ENCODE measurements at regions not wholly inside any gene's neighbourhood (a gene's known extent, or its start where the extent isn't known, plus 50 kb on each side); places are given as distances from the start of the nearest gene placed in this dataset.
"Not testable (repeated sequence)": the region's sequence is repeated elsewhere in the genome, so short reads cannot be mapped to it uniquely, and the experiment has no call there.

DNA sequence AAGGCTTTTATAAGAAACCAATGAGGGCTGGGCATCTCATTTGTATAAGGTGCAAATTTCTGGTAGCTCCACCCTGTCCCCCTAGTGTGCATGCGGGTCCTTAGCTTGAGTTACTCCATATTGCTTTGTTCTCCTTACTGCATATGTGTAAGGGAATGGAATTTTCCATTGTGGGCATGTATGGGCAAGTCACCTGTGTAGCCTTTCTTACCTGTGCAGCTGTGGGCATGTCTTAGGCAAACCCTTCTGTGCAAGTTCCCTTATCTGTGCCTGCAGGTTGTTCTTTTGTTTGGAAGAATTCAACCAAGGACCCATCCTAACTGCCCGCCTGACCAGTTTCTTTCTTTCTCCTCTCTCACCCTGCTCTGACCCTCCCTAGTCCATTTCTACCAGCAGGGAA, 122.8 kb upstream of the HS3ST4 start:
- no peak for FAIRE-seq

DNA sequence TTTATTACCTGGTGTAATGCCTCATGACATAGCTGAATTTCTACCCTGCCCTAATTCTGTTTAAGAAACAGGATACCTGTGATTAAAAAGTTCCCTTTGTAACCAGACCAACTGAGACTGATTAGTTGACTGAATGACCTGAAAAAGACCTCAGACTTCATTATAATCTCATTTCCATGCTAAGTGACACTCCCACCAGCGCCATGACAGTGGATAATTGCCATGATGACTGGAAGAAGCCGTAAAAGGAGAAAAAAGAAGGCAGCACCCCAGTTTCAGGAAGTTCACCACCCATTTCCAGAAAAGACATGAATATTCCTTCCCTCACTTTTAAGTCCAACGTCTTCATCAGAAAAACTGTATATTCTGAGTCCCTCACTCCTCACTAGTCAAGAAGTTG, 125.6 kb upstream of the HS3ST4 start:
- FAIRE-seq: no peak
- no peak for DNase-seq (ENCODE audit: low spot score in 2 of 2)

More for the DNA sequence above, 122.8 kb upstream of the HS3ST4 start:
- DNase-seq (ENCODE audit: low spot score in 2 of 2): no peak

DNA sequence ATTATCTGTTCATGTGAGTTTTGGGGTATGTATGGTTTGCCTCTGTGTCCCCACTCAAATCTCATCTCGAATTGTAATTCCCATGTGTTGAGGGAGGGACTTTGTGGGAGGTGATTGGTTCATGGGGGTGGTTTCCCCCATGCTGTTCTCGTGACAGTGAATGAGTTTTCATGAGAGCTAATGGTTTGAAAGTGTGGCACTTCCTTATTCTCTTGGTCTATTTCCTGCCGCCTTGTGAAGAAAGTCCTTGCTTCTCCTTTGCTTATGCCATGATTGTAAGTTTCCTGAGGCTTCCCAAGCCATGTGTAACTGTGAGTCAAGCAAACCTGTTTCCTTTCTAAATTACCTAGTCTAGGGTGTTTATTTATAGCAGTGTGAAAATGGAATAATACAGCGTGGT, 128.1 kb upstream of the HS3ST4 start:
- DNase-seq (ENCODE audit: low spot score in 2 of 2) (no peak), FAIRE-seq (no peak)

DNA sequence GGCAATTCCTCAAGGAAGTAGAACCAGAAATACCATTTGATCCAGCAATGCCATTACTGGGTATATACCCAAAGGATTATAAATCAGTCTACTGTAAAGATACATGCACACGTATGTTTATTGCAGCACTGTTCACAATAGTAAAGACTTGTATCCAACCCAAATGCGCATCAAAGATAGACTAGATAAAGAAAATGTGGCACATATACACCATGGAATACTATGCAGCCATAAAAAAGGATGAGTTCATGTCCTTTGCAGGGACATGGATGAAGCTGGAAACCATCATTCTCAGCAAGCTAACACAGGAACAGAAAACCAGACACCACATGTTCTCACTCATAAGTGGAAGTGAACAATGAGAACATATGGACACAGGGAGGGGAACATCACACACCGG, 130.0 kb upstream of the HS3ST4 start:
- not testable (repeated sequence) for DNase-seq (ENCODE audit: low spot score in 2 of 2); FAIRE-seq

DNA sequence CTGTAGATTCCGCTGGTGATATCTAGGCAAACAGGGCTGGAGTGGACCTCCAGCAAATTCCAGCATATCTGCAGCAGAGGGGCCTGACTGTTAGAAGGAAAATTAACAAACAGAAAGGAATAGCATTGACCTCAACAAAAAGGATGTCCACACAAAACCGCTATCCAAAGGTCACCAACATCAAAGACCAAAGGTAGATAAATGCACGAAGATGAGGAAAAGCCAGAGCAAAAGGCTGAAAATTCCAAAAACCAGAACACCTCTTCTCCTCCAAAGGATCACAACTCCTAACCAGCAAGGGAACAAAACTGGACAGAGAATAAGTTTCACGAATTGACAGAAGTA, 134.8 kb upstream of the HS3ST4 start:
- FAIRE-seq; DNase-seq (ENCODE audit: low spot score in 2 of 2): not testable (repeated sequence)

DNA sequence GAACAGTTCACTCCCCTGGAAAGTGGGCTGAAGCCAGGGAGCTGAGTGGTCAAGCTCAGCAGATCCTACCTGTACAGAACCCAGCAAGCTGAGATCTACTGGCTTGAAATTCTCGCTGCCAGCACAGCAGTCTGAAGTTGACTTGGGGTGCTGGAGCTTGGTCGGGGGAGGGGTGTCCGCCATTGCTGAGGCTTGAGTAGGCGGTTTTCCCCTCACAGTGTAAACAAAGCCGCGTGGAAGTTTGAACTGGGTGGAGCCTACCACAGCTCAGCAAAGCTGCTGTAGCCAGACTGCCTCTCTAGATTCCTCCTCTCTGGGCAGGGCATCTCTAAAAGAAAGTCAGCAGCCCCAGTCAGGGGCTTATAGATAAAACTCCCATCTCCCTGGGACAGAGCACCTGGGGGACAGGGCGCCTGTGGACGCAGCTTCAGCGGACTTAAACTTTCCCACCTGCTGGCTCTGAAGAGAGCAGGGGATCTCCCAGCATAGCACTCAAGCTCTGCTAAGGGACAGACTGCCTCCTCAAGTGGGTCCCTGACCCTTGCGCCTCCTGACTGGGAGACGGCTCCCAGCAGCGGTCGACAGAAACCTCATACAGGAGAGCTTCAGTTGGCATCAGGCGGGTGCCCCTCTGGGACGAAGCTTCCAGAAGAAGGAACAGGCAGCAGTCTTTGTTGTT, 135.3 kb upstream of the HS3ST4 start:
- not testable (repeated sequence) for DNase-seq (ENCODE audit: low spot score in 2 of 2); FAIRE-seq

DNA sequence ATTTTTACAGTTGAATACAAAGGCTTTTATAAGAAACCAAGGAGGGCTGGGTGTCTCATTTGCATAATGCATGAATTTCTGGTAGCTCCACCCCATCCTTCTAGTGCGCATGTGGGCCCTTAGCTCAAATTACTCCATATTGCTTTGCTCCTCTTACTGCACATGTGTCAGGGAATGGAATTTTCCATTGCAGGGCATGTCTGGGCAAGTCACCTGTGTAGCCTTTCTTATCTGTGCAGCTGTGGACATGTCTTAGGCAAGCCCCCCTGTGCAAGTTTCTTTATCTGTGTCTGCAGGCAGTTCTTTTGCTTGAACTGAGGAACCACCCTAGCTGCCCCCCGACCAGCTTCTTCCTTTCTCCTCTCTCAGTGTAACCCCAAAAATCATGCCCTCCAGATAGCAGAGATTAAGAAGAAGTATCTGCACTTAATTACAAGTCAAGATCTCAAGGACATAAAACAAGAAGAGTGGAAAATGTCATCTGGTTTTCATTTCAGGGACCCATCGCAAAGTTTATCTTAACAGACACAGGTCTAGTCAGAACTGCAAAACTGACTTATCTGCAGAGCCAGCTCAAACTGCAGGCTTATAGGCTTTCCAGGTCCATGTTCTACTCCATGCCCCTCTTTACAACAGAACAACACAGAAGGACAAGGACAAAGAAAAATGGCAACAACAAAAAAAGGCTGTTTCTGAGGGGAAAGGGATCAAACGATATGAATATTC, 137.9 kb upstream of the HS3ST4 start:
- no peak for FAIRE-seq
- no peak for DNase-seq (ENCODE audit: low spot score in 2 of 2)

DNA sequence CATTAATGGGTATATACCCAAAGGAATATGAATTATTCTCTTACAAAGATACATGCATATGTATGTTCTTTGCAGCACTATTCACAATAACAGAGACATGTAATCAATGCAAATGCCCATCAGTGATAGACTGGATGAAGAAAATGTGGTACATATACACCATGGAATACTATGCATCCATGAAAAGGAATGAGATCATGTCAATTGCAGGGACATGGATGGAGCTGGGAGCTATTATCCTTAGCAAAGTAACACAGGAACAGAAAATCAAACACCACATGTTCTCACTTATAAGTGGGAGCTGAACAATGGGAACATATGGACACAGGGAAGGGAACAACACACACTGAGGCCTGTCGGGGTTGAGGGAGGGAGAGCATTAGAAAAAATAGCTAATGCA, 141.1 kb upstream of the HS3ST4 start:
- FAIRE-seq: no peak
- no peak for DNase-seq (ENCODE audit: low spot score in 2 of 2)

DNA sequence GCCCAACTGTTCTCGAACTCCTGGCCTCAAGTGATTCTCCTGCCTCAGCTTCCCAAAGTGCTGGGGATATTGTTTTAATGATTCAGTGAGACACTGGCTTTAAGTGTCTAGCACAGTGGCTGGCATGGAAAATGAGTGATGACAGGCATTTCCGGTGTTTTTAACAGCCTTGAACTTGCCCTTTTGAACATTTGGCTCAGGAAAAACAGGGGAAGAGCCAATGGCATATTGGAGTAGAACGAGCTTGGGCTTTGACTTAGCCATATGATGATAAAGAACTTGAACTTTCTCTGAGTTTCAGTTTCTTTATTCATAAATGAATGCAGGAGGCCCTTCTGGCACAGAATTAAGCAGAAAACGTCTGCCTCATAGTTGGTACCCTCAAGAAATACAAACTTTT, 145.0 kb upstream of the HS3ST4 start:
- DNase-seq (ENCODE audit: low spot score in 2 of 2) (no peak), FAIRE-seq (no peak)

DNA sequence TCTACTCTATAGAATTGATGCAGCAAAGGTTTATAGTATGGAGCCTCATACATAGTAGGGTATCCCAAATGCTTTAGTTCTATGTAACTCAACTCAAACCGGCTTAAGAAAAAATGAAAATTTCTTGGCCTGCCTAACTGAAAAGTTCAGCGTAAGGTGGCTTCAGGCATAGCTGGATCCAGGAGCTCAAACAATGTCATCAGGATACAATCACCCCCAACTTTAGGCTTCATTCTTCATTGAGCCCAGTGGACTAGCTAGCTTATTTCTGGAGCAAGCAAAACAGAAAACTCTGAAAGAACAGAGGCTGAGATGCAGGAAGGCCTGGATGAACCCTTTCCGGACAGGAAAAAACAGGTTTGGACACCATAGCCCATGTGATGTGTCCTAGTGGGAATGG, 147.5 kb upstream of the HS3ST4 start:
- DNase-seq (ENCODE audit: low spot score in 2 of 2) (no peak), FAIRE-seq (no peak)

DNA sequence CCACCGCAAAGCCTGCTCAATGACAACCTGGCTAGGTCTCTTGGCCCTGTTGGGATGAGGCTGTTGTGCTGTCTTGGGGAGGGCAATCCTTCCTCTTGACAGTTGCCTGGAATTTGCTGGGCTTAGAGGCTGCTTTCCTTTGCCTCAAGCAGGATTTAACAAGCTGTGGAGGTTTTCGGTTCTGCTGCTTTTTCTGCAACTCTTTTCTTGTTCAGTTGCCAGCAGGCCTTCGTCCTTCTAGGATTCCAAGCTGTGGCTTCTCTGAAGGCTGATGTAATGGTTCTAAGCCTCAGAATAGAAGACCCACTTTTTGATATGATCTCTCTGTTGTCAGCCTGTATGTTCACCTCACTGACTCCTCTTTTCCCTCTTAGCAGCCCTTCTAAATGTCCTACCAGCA, 149.5 kb upstream of the HS3ST4 start:
- FAIRE-seq (no peak), DNase-seq (ENCODE audit: low spot score in 2 of 2) (peak in 1 of 2 donors; percentile 14)

DNA sequence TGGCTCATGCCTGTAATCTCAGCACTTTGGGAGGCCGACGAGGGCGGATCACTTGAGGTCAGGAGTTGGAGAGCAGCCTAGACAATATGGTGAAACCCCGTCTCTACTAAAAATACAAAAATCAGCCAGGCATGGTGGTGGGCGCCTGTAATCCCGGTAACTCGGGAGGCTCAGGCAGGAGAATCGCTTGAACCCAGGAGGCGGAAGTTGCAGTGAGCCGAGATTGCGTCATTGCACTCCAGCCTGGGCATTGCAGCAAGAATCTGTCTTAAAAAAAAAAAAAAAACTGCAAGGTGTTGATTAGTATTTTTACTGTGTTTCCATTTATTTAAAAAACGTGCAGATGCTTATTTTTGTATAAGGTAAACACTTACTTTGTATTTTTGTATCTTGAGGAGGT, 152.0 kb upstream of the HS3ST4 start:
- not testable (repeated sequence) for DNase-seq (ENCODE audit: low spot score in 2 of 2); FAIRE-seq

DNA sequence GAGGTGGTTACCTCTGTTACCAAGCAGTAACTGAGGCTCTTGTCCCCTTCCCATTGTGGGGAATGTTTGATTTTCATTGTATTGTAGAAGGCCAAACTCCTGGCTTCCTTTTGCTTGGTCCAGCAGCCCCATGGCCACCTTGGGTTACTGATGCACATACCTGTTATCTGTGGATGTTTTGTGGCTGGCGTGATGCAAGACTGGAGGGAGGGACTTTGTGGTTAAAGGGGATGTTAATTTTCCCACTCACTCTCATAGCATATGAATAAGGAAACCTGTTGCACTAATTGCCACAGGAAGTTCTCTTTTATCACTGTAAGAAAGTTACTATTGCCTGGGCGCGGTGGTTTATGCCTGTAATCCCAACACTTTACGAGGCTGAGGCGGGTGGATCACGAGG, 168.6 kb upstream of the HS3ST4 start:
- FAIRE-seq (no peak), DNase-seq (ENCODE audit: low spot score in 2 of 2) (no peak)

DNA sequence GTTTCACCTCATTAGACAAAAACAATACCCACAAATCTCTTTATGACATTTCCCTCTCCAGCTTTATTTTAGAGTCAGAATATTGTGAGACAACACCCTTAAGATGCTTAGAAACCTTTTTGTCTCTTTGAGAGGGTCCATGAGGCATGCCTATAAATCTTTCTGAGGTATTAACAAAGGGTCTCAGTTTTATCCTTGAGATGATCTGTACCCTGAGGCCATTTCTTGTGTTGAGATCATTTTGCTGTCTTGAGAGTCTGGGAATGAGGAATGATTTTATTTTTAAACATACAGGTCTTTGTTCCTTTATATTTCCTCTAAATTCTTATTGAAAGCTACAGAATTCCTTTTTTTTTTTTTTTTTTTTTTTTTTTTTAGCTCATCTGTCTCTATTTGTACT, 179.7 kb upstream of the HS3ST4 start:
- FAIRE-seq (no peak), DNase-seq (ENCODE audit: low spot score in 2 of 2) (no peak)

DNA sequence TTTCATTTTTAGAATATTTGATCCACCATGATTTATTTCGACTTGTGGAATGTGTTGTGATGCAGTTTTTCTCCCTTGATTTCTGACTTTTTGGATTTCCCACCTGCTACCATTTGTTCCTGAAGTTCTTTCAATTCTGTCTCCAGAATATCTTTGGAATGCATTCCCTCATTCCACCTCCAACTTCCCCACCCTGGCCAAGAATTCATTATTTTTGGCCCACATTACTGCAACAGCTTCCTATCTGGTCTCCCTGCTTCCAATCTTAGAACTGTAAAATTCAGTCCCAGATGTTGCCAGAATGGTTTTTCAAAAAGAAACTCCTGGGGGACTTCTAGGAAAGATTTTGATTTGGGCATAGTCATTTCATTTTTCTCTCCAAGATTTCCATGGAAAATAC, 182.3 kb upstream of the HS3ST4 start:
- FAIRE-seq: no peak
- no peak for DNase-seq (ENCODE audit: low spot score in 2 of 2)

DNA sequence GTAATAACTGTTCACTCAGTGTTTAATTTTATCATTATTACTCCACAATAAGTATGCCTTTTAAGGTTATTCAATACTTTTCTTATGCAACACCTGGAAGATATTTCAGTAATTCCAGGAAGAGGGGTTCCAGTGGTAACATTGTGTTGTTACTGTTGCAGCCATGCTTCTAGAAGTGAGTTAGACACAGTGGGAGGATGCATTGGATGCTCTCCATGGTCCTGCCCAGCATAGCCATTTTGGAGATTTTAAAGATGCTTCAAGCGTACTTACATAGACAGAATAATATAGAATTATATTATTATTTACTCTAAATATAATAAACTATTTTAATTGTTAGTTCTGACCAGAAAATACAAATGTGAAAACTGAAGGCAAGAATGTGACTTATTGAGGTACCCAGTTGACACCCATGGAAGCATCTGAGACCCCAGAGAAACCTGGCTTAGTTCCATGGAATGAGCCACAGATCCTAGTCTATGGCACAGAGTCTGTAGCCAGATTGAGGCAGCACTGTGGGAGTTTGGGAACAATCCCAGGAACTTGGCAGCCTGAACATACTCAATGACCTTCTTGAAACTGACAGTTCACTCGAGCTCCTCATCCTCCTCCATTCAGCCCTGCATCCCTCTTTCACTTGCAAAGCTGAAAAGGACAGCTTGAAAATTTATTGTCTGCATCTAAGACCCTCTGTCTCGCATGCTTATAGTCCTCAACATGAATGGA, 190.1 kb upstream of the HS3ST4 start:
- FAIRE-seq: no peak
- DNase-seq (ENCODE audit: low spot score in 2 of 2): no peak

DNA sequence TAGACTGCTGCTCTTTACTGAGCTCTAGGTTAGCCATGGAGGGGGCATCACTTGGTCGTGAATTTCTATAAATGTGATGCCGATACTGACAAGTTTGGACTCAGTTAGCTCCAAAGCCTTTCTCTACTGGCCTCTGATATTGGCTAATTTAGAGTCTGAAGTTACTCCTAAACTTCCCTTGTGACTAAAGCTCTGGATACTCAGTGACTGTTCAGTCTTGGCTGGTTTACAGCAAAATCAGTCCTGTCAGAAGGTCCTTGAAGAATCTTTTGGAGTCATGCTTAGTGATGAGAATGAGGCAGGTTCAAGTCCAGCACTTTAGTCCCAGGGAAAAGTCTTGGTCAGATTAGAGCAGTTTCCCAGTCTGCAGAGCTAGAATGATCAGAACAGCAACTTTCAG, 197.5 kb upstream of the HS3ST4 start:
- FAIRE-seq (no peak), DNase-seq (ENCODE audit: low spot score in 2 of 2) (no peak)

DNA sequence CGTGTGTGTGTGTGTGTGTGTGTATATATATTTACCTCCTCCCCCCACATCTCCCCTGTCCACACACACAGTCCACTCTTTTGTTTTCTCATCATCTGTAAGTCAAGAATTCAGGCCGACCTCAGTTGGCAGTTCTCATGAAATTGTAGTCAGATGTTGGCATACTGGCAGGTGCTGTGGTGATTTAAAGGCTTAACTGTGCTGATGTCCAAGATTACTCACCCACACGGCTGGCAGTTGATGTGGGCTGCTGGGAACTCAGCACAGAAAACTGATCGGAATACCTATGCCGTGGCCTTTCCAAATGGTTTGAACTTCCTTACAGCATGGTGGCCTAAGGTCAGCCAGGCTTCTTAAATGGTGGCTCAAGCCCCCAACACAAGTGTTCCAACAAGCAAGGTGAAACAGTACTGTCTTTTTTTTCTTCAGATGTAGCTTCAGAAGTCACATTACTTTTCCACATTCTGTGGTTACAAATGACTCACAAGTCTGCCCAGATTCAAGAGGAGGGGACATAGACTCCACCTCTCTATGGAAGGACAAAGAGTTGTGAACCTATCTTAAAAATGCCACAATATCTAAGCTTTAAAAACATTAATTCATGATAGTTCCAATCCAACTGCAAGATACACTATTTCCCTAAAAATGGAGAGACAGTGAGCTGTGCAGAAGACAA, 198.5 kb upstream of the HS3ST4 start:
- peak in 1 of 2 donors; percentile 6 for DNase-seq (ENCODE audit: low spot score in 2 of 2)

DNA sequence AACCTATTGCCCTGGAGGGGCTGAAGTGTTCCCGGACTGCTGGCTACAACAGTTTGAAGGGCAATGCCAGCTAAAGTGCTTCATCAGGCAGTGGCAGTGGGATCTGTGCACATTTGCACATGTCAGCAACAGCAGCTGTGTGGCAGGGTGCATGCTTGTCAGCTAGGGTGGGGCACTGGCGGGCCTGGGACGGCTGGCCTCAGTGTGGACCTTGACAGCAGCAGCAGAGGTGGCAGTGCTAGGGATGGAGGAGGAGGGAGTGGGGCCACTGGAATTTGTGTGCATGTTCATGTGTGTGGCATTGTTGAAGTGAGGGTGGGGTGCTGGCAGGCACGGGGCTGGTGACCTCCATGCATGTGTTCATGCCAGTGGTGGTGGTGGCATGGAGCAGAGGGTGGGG, 203.3 kb upstream of the HS3ST4 start:
- no peak for DNase-seq (ENCODE audit: low spot score in 2 of 2)
- no peak for FAIRE-seq

More for the DNA sequence above, 198.5 kb upstream of the HS3ST4 start:
- no peak for FAIRE-seq

DNA sequence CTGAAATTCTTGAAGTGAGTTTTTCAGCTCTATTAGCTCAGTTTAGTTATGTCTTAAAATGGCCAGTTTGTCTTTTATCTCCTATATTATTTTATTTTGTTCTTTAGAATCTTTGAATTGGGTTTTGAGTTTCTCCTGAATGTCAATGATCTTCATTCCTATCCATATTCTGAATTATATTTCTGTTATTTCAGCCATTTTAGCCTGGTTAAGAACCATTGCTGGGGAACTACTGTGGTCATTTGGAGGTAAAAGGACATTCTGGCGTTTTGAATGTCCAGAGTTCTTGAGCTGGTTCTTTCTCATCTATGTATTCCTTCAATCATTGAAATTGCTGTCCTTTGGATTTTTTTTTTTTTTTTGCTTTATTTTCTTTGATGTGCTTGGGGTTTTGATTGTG, 203.9 kb upstream of the HS3ST4 start:
- FAIRE-seq (no peak), DNase-seq (ENCODE audit: low spot score in 2 of 2) (no peak)

DNA sequence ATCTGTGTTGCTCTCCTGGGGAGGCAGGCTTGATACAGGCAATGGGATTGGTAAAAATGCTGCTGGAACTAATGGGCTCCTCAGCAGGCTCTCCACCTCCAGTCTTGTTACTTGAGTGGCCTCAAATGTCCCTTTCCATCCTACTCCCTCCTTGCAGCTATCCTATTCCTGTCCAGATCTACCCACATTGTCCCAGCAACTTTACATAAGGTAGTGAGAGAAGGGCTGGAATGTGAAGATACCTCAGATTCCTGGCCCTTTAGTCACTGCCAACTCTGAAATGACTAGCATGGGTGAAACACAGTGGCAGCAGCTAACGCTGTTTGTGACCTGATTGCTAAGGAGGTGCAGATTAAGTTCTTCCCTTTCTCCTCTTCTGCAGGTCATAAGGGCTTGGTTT, 210.1 kb upstream of the HS3ST4 start:
- DNase-seq (ENCODE audit: low spot score in 2 of 2) (no peak), FAIRE-seq (no peak)

Data from frontal cortex (tissue), 3 donors.